Right ventricle myocardium superior (tissue), 1 donor: ENCODE measurements at regions not wholly inside any gene's neighbourhood (a gene's known extent, or its start where the extent isn't known, plus 50 kb on each side); places are given as distances from the start of the nearest gene placed in this dataset.
"Not testable (repeated sequence)": the region's sequence is repeated elsewhere in the genome, so short reads cannot be mapped to it uniquely, and the experiment has no call there.

Experiments used
- ATAC-seq: fragments of 200-7000 bp; cut with Tn5 transposase; one replicate; pipeline ENCODE4 v1.9.1; 2020; ENCODE audit warnings: mild to moderate bottlenecking; ENCODE audit not compliant: poor library complexity
- DNase-seq: peaks from one replicate; pipeline ENCODE4 v3.0.0-alpha.2; 2020
- intact Hi-C: fragments of 100-400 bp; cut with DNase I; formaldehyde crosslinking; loops from one replicate; pipeline ENCODE4 v1.11.2; 2022
- donor health status: DM: no; HTN: yes; CAD: no; lungs with severe emphysema.

- intact Hi-C loops, result no loop called here
- ATAC-seq (no peak), DNase-seq (no peak)
These were observed 585.3 kb upstream of the CCNG1 start for GRCh38 chr5:162852134-162852533.

- intact Hi-C loops, result no loop called here
- DNase-seq, result no peak
- ATAC-seq, result no peak
These were observed 578.6 kb upstream of the CCNG1 start for GRCh38 chr5:162858770-162859169.

DNA sequence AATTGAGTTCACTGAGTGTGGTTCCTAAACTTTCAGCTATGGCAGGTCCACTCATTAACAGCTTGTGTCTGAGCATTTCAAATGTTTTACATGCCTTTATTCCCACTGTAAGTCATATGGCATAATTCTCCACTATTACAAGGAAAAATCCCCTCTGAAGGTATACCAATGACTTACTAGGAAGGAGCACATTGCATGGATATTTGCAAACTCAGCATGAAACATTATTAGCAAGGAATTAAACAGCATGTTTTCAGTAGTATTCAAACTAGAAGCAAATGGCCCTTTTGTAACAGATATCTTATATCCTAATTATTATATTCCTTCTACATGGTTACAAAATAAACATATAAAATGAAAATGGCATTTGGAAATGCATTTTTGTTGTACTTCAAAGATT lies 566.4 kb upstream of the CCNG1 start:
- ATAC-seq (no peak), DNase-seq (no peak)
- intact Hi-C loops, result no loop called here

DNA sequence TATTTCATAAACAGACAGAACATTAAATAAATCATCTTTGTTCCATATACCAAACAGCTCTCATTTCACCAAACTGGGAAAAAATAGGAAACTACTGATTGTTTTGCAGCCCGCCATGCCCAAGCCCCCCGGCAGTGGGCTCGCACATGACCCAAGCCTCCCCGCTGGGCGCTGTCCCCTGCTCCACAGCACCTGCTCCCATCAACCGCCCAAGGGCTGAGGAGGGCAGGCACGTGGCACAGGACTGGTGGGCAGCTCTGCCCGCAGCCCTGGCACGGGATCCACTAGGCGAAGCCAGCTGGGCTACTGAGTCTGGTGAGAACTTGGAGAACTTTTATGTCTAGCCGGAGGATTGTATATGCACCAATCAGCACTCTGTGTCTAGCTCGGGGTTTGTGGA lies 554.8 kb upstream of the CCNG1 start:
- intact Hi-C loops, result no loop called here
- no peak for ATAC-seq
- no peak for DNase-seq

DNA sequence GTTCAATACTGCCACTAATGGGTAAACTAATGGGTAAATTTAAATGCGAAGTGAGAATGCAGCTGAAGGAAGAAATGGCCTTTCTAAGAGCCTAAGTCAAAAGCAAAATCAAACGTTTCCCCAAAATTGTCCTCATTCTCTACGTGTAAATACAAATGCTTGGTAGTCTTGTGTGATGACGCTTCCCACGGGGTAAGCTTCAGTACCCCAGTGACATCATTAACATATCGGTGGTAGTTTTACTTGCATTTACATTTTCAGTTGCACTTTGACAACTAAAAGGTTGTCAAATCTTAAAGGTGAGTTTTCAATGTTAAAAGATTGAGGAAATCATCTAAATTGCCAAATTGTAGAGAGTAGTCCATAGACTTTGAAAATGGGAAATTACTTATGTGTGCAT lies 550.7 kb upstream of the CCNG1 start:
- no peak for DNase-seq
- intact Hi-C loops, result no loop called here
- no peak for ATAC-seq

DNA sequence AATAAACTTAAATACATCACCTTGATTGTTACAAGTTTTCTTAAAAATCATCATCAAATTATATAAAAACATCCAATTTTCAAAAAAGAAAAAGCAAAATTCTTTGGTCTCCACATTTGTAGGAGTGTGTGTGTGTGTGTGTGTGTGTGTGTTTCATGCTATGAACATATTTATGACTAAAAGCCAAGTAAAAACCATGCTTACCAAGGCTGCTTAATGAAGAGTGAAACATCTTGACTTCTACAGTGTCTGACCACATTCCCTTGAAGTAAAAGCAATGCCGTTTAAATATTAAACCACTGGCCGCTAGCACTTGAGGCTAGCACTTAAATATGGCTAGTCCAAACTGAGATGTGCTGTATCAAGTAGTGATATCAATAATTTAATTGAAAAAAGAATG lies 549.1 kb upstream of the CCNG1 start:
- ATAC-seq, result no peak
- intact Hi-C loops, result no loop called here
- DNase-seq, result no peak

DNA sequence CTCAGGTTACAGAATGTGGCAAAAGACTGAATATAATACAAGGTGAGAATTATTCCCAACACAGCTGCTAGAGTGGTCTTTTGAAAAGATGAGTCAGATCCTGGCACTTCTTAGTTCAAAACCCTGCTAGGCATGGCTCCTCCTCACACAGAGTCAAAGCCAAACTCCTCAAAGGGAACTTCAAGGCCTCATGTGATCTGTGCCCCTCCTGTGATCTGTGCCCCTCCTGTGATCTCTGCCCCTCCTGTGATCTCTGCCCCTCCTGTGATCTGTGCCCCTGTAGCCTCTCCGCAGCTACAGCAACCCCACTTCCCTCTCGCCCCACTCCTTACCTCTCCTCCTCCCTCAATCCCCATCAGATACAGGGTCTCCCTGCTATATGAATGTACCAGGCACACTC lies 525.5 kb upstream of the CCNG1 start:
- DNase-seq (no peak), ATAC-seq (no peak)
- intact Hi-C loops, result no loop called here

GRCh38 chr5:162916368-162916767 lies 521.0 kb upstream of the CCNG1 start:
- DNase-seq (no peak), ATAC-seq (no peak)
- intact Hi-C loops, result no loop called here

GRCh38 chr5:162929104-162929503 lies 508.3 kb upstream of the CCNG1 start:
- ATAC-seq, result no peak

GRCh38 chr5:162931501-162931900 lies 505.9 kb upstream of the CCNG1 start:
- no peak for ATAC-seq

More at GRCh38 chr5:162929104-162929503, 508.3 kb upstream of the CCNG1 start:
- DNase-seq, result no peak
- intact Hi-C loops, result no loop called here

DNA sequence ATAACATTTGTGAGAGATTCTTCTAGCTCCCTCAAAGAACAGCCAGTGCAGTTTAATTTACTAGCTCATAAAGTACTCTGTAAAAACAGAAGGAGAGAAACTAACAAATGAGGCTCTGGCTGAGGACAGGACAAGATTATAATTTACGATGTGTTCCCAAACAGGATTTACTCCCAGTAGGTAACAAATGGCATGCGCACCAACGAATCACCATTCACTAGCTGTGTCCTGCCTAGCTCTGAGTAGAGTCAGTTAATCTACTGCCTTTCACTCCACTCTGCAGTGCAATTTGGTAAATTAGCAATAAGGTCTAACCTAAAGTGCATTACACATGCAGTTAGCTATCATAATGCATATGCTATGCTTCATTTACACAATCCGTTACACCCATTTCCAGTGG lies 497.4 kb upstream of the CCNG1 start:
- intact Hi-C loops, result no loop called here
- DNase-seq, result no peak
- ATAC-seq, result no peak

More at GRCh38 chr5:162931501-162931900, 505.9 kb upstream of the CCNG1 start:
- no peak for DNase-seq
- intact Hi-C loops, result no loop called here

GRCh38 chr5:162948677-162949076 lies 488.7 kb upstream of the CCNG1 start:
- ATAC-seq (no peak), DNase-seq (no peak)
- intact Hi-C loops, result no loop called here

- DNase-seq, result no peak
- intact Hi-C loops, result no loop called here
- no peak for ATAC-seq
These were observed 480.8 kb upstream of the CCNG1 start for GRCh38 chr5:162956570-162956969.

DNA sequence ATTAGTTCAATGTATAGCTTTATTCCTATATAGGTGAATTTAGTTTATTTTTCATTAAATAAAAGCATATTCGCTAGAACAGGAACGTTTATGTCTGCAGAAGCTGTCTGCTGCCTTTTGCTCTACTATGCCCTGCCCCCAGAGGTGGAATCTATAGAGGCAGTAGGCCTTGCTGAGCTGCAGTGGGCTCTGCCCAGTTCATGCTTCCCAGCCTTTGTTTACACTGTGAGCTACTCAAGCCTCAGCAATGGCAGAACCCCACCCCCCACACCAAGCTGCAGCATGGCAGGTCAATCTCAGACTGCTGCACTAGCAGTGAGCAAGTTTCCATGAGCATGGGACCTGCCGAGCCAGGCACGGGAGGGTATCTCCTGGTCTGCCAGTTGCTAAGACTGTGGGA lies 473.3 kb upstream of the CCNG1 start:
- ATAC-seq, intact Hi-C loops: not testable (repeated sequence)

GRCh38 chr5:162990063-162990462 lies 447.3 kb upstream of the CCNG1 start:
- intact Hi-C loops, result no loop called here
- no peak for DNase-seq
- no peak for ATAC-seq

More for the DNA sequence above, 473.3 kb upstream of the CCNG1 start:
- DNase-seq, result not testable (repeated sequence)

- intact Hi-C loops, result no loop called here
- ATAC-seq, result no peak
- DNase-seq, result no peak
These were observed 446.4 kb upstream of the CCNG1 start for GRCh38 chr5:162990856-162991497.

DNA sequence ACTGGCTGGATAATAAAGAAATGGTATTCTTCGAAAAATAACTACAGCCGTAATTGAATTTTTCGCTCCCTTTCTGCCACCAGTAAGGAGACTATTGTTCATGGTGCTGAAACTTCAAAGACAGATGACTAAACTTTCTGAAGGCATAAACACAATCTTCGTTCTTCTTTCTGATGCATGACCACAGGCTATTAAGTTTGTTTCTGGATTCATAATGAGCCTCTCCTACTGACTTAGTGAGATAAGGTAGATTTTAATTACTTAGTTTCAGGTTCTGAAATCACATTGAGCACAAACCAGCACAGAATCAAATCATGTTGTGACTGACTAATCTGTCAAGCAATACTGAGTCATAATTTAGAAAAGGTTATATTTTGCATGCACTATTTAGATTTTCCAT lies 441.8 kb upstream of the CCNG1 start:
- intact Hi-C loops, result no loop called here
- ATAC-seq (no peak), DNase-seq (no peak)

DNA sequence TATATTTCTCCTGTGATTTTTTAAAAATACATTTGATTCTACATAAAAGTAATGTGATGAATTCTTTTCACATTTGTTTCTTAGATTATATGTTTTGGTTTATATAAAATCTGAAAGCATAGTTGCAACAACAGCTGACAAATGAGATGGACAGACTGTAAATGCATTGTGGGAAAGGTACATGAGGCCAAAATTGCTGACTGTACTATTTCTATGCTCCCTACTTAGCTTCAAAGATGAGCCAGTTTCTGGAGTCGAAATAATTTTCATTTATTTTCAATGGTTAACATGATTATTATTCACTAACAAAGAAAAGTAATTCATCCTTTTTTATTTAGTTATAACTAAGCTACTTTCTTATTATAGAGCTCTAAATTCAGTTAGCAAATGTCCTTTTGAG lies 441.3 kb upstream of the CCNG1 start:
- ATAC-seq (no peak), DNase-seq (no peak)
- intact Hi-C loops, result no loop called here

DNA sequence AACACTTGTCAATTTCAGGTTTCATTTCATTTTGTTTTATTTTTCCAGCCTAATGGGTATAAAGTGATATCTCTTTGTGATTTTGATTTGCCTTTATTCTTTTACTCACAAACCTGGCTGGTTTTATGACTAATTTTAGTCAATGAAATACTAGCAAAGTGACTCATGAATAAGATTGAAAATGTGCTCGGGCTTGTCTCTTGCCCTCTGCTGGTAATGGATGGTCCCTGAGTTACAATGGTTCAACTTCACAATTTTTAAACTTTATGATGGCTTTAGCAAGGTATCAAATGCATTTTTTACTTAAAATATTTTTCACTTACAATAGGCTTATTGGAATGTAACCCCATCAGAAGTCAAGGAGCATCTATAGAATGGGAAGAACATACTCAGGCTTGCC lies 431.4 kb upstream of the CCNG1 start:
- intact Hi-C loops, result no loop called here
- DNase-seq (no peak), ATAC-seq (no peak)

GRCh38 chr5:163022582-163023128 lies 414.7 kb upstream of the CCNG1 start:
- intact Hi-C loops, result no loop called here
- DNase-seq, result no peak
- ATAC-seq, result no peak

GRCh38 chr5:163023846-163024245 lies 413.5 kb upstream of the CCNG1 start:
- no peak for DNase-seq
- intact Hi-C loops, result no loop called here
- no peak for ATAC-seq
